Spleen (tissue), 11 donors: ENCODE measurements at regions not wholly inside any gene's neighbourhood (a gene's known extent, or its start where the extent isn't known, plus 50 kb on each side); places are given as distances from the start of the nearest gene placed in this dataset.

ENCODE experiments used
- DNase-seq: peaks from one replicate; pipeline ENCODE4 v3.0.0-alpha.2; 2020
- H3K27ac ChIP-seq, 8 donors: fragments of 200-600 bp; sonication (generic) in 7 of 8; 1 replicate in 4 of 8; 2 replicates in 4 of 8; pipeline versions ENCODE4 v1.5.0 to v1.8.0; 2016 to 2021; ENCODE audit warnings: inconsistent platforms in 4 of 8, mild to moderate bottlenecking in 4 of 8, moderate library complexity in 1 of 8
- H3K27me3 ChIP-seq, 7 donors: fragments of 200-600 bp; sonication (generic) in 6 of 7; replicated peaks in 1 of 7; 1 replicate in 4 of 7; 2 replicates in 3 of 7; pipeline versions ENCODE4 v1.5.0 to v1.8.0; 2016 to 2021; ENCODE audit warnings: inconsistent platforms in 3 of 7, mild to moderate bottlenecking in 1 of 7
- H3K36me3 ChIP-seq, 6 donors: fragments of 200-600 bp; sonication (generic) in 5 of 6; 1 replicate in 4 of 6; 2 replicates in 2 of 6; pipeline versions ENCODE4 v1.5.0 to v1.8.0; 2016 to 2021; ENCODE audit warnings: inconsistent platforms in 2 of 6
- H3K4me1 ChIP-seq, 6 donors: fragments of 200-600 bp; sonication (generic) in 5 of 6; 1 replicate in 3 of 6; 2 replicates in 3 of 6; pipeline versions ENCODE4 v1.5.0 to v1.8.0; 2016 to 2021; ENCODE audit warnings: inconsistent platforms in 3 of 6
- H3K4me3 ChIP-seq, 8 donors: fragments of 200-600 bp; sonication (generic) in 7 of 8; 1 replicate in 4 of 8; 2 replicates in 4 of 8; pipeline versions ENCODE4 v1.5.0 to v1.8.0; 2016 to 2021; ENCODE audit warnings: inconsistent platforms in 4 of 8, mild to moderate bottlenecking in 4 of 8, moderate library complexity in 2 of 8
- H3K9me3 ChIP-seq, 8 donors: fragments of 200-600 bp; sonication (generic) in 7 of 8; 1 replicate in 4 of 8; 2 replicates in 4 of 8; pipeline versions ENCODE4 v1.5.0 to v1.8.0; 2016 to 2021; ENCODE audit warnings: inconsistent platforms in 4 of 8
- POLR2A ChIP-seq, 3 donors: fragments of 450-650 bp; IDR thresholded peaks; one replicate each; pipeline ENCODE4 v1.5.1; 2017; ENCODE audit warnings: antibody characterized with exemption in 3 of 3, mild to moderate bottlenecking in 1 of 3
- POLR2AphosphoS5 ChIP-seq, 3 donors: sonication (generic); formaldehyde crosslinking; IDR thresholded peaks; one replicate each; pipeline ENCODE4 v1.5.1; 2017; ENCODE audit warnings: antibody characterized with exemption in 3 of 3
- WGBS, 5 donors: extraction: QIAGEN DNeasy Blood & Tissue Kit in 3 of 5; methylation state at CpG; one replicate each; pipeline versions ENCODE4 v1.1.5 to v1.1.7; 2013 to 2018; 5-methylcytosine and 5-hydroxymethylcytosine counted together
- intact Hi-C: fragments of 100-400 bp; cut with DNase I; formaldehyde crosslinking; loops from one replicate; pipeline ENCODE4 v1.15.0; 2023; ENCODE audit warnings: low total_unique reads
- TF ChIP-seq, protein P1 (sequence below), 11 experiments: fragments of 200-600 bp in 7 of 11; fragments of 450-650 bp in 4 of 11; sonication (generic) in 4 of 11; IDR thresholded peaks in 8 of 11; conservative IDR thresholded peaks in 3 of 11; 1 replicate in 7 of 11; 2 replicates in 4 of 11; pipeline versions ENCODE4 v1.4.0 to v1.8.0; 2016 to 2021; ENCODE audit warnings: antibody characterized with exemption in 11 of 11, inconsistent platforms in 4 of 11, mild to moderate bottlenecking in 1 of 11
- donor health status: healthy with polysubstance abuse.
- donor health status: DM: no; HTN: no; CAD: no; lungs with moderate emphysema.
- donor health status: DM: no; HTN: no; CAD: no.
- donor health status: Bipolar disorder and iron deficiency.
- donor health status: healthy.
- donor health status: DM: no; HTN: no; CAD: no.
- donor health status: DM: yes; HTN: yes; CAD: no.

- 70 to 94% (median 85%) methylated on average over 3 of the region's 3 CpGs for WGBS, 5 donors
- DNase-seq, result no peak
- no peak overlapping the region for H3K4me3 ChIP-seq
- no peaks in the 10 kb centered on the region for H3K36me3 ChIP-seq
- H3K27me3 ChIP-seq, result no peaks in the 10 kb centered on the region
- H3K9me3 ChIP-seq, result no peaks in the 10 kb centered on the region
- no peak overlapping the region for H3K27ac ChIP-seq
- no peaks in the 10 kb centered on the region for H3K4me1 ChIP-seq
- TF ChIP-seq, protein P1, sequence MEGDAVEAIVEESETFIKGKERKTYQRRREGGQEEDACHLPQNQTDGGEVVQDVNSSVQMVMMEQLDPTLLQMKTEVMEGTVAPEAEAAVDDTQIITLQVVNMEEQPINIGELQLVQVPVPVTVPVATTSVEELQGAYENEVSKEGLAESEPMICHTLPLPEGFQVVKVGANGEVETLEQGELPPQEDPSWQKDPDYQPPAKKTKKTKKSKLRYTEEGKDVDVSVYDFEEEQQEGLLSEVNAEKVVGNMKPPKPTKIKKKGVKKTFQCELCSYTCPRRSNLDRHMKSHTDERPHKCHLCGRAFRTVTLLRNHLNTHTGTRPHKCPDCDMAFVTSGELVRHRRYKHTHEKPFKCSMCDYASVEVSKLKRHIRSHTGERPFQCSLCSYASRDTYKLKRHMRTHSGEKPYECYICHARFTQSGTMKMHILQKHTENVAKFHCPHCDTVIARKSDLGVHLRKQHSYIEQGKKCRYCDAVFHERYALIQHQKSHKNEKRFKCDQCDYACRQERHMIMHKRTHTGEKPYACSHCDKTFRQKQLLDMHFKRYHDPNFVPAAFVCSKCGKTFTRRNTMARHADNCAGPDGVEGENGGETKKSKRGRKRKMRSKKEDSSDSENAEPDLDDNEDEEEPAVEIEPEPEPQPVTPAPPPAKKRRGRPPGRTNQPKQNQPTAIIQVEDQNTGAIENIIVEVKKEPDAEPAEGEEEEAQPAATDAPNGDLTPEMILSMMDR (IDR thresholded peaks at IDR 0.05 in 8 of 11, conservative IDR thresholded peaks at IDR 0.05 in 3 of 11), result no peak
- no peak for TF ChIP-seq POLR2AphosphoS5 (IDR thresholded peaks at IDR 0.05)
- no peak for TF ChIP-seq POLR2A (IDR thresholded peaks at IDR 0.05)
- intact Hi-C loops, result loop anchor here (10.0 kb wide), 1 partner anchor 62 kb away; no protein-coding TSS in a partner anchor
These were observed 415.3 kb downstream of the ZNF521 start for GRCh38 chr18:24936691-24937090.

- TF ChIP-seq, protein P1 (IDR thresholded peaks at IDR 0.05 in 8 of 11, conservative IDR thresholded peaks at IDR 0.05 in 3 of 11), result no peak
- no peaks in the 10 kb centered on the region for H3K27me3 ChIP-seq
- no peaks in the 10 kb centered on the region for H3K4me1 ChIP-seq
- no peaks in the 10 kb centered on the region for H3K9me3 ChIP-seq
- H3K4me3 ChIP-seq, result no peak overlapping the region
- no peaks in the 10 kb centered on the region for H3K36me3 ChIP-seq
- H3K27ac ChIP-seq, result no peak overlapping the region
- WGBS, 5 donors, result 80 to 84% (median 82%) methylated on average over 5 of the region's 5 CpGs
- intact Hi-C loops, result loop anchor here (10.0 kb wide), 1 partner anchor 63 kb away; no protein-coding TSS in a partner anchor
- DNase-seq, result no peak
These were observed 414.2 kb downstream of the ZNF521 start for GRCh38 chr18:24937639-24938275.

DNA sequence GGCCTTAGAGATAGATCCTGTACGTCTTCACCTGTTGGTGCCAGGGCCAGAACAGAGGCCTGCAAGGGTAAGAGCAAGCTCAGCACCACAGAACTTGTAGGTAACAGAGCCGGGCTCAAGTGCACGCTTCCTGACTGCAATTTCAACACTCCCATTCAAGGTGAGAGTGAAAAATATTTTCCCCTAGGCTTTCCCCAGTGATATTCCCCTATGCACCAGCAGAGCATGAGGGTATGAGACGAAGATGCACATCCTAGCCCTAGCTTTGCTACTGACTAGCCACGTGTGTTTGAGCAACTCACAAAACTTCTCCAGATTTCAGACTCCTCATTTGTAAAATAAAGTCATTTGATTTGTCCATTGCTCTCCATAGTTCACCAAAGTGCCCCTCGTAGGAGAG, 411.6 kb downstream of the ZNF521 start:
- H3K27me3 ChIP-seq, result no peaks in the 10 kb centered on the region
- 85 to 89% (median 88%) methylated on average over 6 of the region's 6 CpGs for WGBS, 5 donors
- no peaks in the 10 kb centered on the region for H3K4me1 ChIP-seq
- intact Hi-C loops, result no loop called here
- H3K36me3 ChIP-seq, result no peaks in the 10 kb centered on the region
- no peaks in the 10 kb centered on the region for H3K9me3 ChIP-seq
- H3K4me3 ChIP-seq, result no peak overlapping the region
- TF ChIP-seq, protein P1 (IDR thresholded peaks at IDR 0.05 in 8 of 11, conservative IDR thresholded peaks at IDR 0.05 in 3 of 11), result no peak
- no peak for TF ChIP-seq POLR2AphosphoS5 (IDR thresholded peaks at IDR 0.05)
- TF ChIP-seq POLR2A (IDR thresholded peaks at IDR 0.05), result no peak
- no peak for DNase-seq
- no peak overlapping the region for H3K27ac ChIP-seq

GRCh38 chr18:24941174-24941951, 410.6 kb downstream of the ZNF521 start:
- Histone ChIP-seq H3K9me3 (no peaks in the 10 kb centered on the region), H3K27ac (no peak overlapping the region), H3K4me3 (no peak overlapping the region), H3K36me3 (no peaks in the 10 kb centered on the region), H3K27me3 (no peaks in the 10 kb centered on the region), H3K4me1 (no peaks in the 10 kb centered on the region)
- WGBS, 5 donors, result 73 to 95% (median 83%) methylated on average over 6 of the region's 6 CpGs
- no peak for DNase-seq
- TF ChIP-seq, protein P1 (IDR thresholded peaks at IDR 0.05 in 8 of 11, conservative IDR thresholded peaks at IDR 0.05 in 3 of 11), result no peak
- TF ChIP-seq POLR2AphosphoS5 (IDR thresholded peaks at IDR 0.05), result no peak
- intact Hi-C loops, result no loop called here
